H1 (cell line): ENCODE measurements at regions not wholly inside any gene's neighbourhood (a gene's known extent, or its start where the extent isn't known, plus 50 kb on each side); places are given as distances from the start of the nearest gene placed in this dataset.

Source experiments
- KDM4A ChIP-seq: IDR thresholded peaks from one replicate; pipeline ENCODE4 v1.7.1; 2012; ENCODE audit warnings: low read depth, mild to moderate bottlenecking, moderate library complexity, low read length, inconsistent platforms; ENCODE audit not compliant: severe bottlenecking
- TEAD4 ChIP-seq: IDR thresholded peaks from 2 replicates; pipeline ENCODE4 v1.6.1; 2012; ENCODE audit warnings: low read depth, low read length, inconsistent platforms, mixed read lengths

- TF ChIP-seq KDM4A, result no peak
- TF ChIP-seq TEAD4, result no peak
These were observed 284.3 kb upstream of the DAB2 start (continued) for GRCh38 chr5:39709032-39709431.
